GM19351 (cell line): ENCODE measurements at regions not wholly inside any gene's neighbourhood (a gene's known extent, or its start where the extent isn't known, plus 50 kb on each side); places are given as distances from the start of the nearest gene placed in this dataset.
A peak's percentile ranks its signal among the peaks of the same experiment; 100 is the strongest.

ENCODE experiments used
- ATAC-seq: cut with Tn5 transposase; IDR thresholded peaks from one replicate; pipeline ENCODE4 v1.9.1; 2021; ENCODE audit warnings: mild to moderate bottlenecking, moderate library complexity; ENCODE audit not compliant: unreplicated experiment

DNA sequence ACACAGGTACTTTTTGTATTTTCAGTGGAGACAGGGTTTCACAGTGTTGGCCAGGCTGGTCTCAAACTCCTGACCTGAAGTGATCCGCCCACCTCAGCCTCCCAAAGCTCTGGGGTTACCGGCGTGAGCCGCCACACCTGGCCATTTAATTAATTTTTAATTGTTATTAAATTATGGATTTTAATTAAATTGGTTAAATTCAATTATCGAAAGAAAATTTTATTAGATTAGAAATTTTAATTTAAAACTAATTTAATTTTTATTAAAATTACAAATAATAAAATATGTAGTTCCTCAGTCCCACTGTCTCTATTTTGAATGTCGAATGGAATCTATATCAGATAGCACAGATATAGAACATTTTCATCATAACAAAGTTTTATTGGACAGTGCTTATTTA lies 416.5 kb downstream of the GABRG2 start:
- ATAC-seq = no peak

DNA sequence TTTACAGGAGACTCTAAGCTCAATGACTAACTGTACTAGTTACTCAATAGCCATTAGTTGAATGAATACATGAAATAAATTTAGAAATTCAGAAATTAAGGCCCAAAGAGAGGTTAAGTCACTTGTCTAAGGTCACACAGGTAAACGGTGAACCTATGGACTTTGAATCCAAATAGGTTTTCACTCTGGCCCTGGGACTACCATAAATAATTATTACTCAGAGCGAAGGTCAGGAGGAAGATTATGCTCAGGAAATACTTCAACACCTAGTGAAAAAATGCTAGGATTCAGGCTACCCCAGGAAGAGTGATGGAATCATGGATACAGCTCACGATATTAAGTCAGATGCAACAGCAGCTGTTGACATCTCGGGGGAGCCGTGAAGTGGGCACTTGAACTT lies 417.4 kb downstream of the GABRG2 start:
- ATAC-seq = no peak

DNA sequence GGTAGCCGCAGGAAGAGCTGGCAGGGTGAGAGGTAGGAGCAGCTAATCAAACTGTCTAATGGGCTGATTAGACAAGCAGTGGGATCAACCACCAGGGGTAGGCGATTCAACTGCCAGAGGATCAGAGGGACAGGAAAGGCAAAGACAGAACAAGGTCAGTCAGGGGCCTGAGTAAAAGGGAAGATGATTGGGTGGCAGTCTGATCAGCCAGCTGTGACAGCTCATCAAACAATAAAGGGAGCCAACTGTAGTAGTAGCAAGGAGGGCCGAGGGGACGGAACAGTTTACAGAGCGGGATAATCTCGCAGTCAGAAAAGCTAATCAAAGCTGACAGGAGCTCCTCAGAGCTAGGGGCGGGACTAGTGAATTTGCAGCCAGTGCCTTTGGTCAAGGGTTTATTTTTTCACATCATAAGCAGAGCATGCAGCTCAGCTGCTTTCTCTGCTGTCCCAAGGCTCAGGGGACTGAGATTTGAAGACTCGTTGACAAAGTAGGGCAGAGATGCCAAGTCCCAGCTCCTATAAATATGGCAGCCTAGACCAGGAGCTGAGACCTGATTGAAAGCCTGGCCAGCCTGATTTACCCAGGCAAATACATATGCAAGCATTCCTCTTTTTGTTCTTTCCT lies 418.2 kb downstream of the GABRG2 start:
- ATAC-seq = no peak

DNA sequence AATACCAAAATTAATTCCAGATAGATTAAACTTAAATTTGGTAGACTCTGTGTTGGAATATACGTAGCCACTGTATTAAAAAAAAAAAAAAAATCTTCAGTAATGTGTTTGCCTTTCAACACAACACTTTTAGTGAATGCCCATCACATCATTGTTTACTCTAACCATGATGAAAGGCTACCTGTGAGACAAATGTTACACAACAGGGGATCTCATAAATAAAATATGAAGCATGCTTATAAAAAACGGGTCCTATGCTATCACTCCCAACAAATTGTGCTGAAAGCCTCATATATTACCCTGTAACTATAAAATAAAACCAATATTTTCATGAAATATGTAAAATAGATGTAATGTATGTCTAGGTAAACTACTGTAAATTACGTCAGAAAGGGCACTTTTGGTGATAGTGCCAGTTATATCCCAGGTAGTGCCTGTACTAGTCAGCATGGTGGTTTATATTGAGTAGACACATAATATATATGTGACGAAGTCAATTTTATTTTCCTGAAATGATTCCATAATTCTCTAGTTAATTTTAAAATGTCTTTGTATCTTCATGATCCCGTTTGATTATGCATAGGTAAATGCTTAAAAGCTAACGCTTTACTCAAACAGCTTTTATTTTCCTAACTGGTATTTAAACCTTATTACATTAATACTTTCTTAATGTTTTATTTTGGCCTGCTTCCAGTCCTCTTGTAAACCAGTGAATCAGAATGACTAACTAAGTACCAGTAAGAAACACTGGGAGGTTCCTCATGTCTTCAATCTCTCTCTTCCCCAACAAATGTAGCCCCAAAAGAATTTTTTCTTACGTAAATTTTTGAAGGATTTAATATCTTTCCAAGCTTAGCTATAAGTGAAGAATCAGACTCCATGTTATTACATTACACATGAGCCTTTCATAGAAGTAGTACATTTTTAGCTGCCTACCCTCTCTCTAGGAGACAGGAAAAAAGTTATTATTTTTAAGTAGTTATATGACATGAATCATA lies 420.3 kb downstream of the GABRG2 start:
- no peak for ATAC-seq

DNA sequence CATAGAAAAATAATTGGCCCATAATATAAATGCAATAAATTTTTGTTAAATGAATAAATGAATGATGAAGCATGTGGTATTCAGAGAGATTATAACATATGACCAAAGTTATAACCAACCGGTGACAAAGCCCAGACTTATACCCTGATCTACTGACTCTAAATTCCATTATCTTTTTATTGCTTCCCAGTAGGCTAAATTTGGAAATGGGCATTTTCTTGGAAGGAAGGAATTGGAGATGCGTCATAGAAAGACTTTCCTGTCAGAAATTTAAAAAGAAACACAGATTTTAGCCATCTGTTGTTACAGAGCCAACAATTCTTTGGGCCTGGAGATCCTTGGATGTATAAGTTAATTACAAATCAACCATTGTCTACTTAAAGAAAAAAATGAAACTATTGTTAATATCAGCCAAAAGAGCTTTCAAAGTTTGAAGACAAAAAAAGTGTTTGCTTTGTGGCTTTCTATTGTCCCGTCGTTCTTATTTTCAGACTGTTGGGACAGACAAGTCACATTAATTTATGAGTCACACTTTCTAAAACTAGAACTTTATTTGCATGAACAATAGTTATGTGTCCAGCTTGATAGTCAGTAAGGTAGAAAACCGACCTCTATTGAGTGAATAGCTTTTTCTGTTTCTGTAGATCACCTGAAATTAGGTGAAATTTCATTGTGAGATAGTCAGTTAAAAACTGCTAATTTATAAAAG lies 428.7 kb downstream of the GABRG2 start:
- ATAC-seq = no peak

DNA sequence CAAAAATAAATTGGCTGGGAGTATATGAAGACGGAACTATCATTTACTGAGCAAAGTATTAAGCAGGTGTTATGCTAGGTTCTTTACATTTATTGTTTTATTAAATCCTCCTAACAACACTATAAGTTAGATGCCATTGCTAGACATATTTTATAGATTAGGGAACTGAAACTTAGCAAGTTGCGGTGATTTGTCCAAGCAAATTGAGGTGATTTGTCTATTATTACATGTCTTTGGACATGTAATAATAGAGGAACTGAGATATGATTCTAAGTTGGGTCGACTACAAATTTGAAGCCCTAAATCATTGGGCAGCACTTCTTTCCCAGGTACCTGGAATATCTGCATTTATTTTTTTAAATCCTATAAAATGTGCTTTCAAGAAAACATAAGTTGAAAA lies 429.9 kb downstream of the GABRG2 start:
- ATAC-seq = no peak

DNA sequence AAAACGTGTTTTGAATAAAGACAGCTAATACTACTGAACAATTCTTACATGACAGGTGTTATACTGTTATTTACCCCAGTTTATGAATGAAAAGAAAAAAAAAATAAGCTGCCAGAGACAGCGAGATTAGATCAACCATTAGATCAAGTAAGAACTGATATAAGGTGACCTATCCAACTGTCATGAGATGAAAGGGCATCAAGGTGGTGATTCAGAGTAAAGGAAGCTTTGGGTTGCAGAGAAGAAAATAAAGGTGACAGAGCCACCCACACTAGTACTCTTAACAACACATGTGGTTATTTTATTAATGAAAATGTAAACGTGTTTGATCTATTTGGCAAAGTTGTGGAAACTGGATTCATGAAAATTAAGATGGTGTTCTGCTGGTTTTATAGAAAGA lies 435.2 kb downstream of the GABRG2 start:
- no peak for ATAC-seq

DNA sequence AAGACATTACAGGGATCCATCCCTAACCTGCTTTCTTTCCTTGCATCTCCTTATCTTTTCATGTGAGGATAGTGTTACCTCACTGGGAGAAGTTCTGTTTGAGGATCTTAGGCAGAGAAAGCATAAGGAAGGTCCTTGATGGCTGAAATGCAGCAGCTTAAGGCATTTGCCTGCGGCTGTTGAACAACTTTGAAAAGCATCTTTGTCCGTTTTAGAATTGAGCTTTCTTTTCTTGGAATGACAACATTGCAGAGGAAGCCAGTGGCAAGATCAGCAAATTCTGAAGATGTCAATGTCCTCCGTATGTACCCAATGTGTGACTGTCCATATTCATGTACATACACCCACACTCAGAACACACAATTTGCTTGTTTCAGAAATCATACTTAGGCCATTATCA lies 436.2 kb downstream of the GABRG2 start:
- no peak for ATAC-seq

DNA sequence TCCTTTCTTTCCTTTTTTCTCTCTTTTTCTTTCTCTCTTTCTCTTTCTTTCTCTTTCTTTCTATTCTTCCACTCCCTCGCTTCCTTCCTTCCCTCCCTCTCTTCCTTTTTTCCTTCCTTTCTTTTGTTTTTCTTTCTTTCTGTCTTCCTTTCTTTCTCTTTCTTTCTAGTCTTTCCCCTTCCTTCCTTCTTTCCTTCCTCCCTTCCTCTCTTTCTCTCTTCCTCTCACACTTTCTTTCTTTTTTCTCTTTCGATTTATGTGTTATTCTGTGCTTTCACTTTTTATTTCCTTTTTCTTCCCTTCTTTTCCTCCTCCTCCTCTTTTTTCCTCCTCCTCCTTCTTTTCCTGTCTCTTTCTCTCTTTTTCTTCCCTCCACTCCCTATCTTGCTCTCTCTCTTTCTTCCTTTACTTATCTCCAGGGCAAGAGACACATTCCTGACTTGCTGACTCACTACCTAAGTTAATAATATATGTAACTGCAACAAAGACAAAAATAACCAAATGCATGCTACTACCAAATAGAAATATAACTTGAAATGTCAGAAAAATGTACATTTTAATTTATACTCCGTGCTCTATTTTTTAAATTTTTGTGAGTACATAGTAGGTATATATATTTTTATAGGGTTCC lies 445.5 kb downstream of the GABRG2 start:
- no peak for ATAC-seq

DNA sequence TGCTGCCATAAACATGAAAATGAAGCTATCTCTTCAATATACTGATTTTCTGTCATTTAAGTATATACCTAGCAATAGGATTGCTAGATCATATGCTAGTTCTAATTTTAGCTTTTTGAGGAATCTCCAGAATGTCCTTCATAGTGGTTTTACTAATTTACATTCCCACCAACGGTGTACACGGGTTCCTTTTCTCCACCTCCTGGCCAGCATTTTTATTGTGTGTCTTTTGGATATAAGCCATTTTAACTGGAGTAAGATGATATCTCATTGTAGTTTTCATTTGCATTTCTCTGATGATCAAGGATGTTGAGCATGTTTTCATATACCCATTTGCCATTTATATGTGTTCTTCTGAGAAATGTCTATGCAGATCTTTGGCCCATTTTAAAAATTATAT lies 446.5 kb downstream of the GABRG2 start:
- no peak for ATAC-seq

DNA sequence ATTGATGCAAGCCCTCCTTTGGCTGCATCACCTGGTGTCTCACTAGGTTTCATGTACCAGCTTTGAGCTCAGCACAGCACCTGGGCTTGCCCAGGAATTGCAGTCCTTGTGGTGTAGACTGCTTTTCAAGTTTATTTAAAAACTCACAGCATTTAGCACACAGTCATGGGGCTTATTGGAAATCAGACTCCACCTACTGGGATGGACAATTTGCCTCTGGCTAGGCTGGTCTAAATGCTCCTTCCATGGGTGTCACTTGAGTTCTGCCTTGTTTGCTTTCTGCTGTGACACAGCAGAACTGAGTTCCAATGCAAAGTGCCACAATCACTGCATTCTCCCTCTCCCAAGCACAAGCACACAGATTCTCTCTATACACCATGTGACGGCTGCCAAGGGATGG lies 453.3 kb downstream of the GABRG2 start:
- no peak for ATAC-seq

DNA sequence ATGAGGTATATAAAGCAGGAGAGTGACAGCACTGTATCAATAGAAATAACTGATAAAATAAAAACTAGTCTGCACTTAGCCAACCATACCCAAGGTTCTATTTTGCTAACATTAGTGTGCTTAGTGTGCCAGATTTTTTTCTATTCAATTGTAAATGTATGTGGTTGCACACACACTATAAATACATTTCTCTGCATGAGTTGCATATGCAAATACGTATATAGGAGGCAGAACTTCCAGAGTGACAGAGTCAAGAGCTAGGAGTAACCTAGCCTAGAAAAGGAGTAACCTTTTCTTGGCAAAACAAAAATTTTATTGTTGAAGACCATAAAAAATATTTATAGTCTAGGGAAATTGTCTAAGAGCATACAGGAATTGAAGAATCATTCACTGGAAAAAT lies 461.6 kb downstream of the GABRG2 start:
- ATAC-seq = no peak

DNA sequence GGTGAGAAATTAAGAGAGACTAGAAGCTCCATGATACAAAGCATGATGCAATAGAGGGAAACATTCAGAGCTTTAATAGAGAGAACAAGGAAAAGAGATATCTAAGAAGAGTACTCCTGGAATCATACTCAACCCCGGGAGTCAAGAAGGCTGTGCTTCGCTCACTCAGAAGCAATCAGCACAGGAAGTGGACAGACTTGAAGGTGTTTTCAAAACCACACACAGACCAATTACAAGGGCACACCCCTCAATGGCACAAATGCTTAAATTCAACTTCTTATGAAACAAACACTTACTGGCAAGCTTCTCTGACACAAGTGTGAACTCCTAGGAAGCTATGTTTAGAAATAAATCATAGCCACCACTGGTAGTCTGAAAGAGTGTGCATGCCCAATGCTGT lies 462.3 kb downstream of the GABRG2 start:
- no peak for ATAC-seq

DNA sequence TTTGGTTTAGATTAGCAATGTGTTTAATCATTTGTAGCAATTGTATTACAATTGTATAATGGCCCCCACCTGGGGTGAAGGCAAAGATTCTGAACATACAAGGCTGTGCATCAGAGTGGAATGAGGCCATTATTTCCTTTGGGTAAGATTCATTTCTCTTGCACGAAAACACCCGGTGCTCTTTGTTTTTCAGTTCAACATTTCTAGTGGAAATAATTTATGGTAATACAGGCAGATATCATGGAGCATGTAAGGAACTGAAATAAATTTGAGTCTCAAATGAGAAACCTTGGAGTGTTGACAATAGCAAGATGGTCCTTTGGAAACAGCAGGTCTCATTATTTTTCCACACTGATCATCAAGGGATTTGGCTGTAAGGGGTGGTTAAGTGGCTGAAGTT lies 475.9 kb downstream of the GABRG2 start:
- ATAC-seq = no peak

DNA sequence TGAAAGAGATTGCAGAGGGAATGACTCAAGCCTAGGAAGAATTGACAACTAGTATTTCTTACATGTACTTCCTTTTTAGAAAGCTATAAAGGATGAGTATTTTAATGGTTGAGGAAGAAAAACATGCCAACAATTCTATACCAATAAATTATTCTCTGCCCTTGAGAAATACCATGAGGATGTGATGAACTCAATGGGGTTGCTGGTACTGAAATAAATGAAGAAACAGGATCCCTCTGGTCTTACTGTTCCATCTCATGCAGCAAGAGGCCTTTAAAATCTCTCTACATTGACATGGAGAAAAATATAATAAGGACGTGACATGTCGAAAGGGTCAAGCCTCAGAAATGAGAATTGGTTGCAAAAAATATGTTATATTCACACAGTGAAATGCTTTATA lies 477.3 kb downstream of the GABRG2 start:
- no peak for ATAC-seq

DNA sequence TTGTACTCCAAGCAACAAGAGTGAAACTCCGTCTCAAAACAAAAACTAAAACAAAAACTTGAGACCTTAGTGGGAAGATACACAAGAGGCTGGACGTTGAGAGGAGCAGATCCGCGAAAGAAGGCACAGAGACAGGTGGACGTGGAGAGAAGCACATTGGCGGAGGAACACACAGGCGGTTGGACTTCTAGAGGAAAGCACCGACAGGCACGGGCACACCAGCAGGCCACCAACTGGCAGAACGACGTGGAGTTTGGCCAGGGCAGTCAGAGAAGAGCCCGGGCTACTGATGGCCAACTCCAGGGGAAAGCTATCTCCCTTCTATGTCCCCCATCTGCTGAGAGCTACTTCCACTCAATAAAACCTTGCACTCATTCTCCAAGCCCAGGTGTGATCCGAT lies 482.7 kb downstream of the GABRG2 start:
- no peak for ATAC-seq

DNA sequence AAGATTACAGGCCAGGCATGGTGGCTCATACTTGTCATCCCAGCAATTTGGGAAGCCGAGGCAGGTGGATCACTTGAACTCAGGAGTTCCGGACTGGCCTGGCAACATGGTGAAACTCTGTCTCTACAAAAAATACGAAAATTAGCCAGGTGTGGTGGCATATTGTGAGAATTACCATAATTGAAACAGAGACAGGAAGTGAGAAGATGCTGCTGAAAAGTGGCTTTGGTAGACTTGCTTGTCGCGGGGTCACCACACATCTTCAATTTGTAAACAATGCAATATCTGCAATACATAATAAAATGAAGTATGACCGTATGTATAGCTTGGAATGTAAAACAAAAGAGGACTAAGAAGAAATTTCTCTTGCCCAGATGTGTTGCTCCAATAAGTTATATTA lies 490.5 kb downstream of the GABRG2 start:
- no peak for ATAC-seq

DNA sequence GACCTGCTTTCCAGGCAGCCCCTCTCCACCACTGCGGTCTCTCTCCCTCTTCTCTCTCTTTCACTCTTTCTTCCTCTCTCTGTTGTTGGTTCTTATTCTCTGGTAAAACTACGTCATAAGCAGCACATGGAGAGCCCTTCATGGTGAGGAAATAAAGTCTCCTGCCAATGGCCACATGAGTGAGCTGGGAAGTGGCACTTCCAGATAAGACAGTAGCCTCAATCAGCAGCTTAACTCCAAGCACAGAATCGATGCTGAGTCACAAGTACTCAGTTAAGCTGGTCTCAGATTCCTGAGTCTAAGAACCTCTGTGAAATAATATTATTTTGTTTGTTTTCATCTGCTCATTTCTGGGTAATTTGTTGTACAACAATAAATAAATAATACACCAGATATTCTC lies 500.1 kb downstream of the GABRG2 start:
- ATAC-seq = no peak

DNA sequence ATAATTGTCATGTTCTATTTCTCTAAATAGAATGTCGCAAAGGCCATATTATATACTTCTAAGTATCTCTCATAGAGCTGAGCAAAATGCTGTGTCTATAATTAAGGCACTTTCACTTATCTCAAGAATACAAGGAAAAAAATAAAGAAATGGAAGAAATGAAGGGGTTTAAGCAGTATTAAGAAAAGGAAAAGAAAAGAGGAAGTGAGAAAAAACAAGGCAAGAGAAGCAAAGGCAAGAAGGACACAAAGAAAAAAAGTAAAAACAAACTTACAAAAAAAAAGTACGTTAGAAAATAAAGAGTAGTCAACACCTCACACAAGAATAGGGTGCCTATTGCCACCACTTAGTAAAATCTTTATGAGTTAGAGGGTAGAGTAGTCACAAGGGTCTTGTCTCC lies 506.2 kb downstream of the GABRG2 start:
- ATAC-seq = no peak

DNA sequence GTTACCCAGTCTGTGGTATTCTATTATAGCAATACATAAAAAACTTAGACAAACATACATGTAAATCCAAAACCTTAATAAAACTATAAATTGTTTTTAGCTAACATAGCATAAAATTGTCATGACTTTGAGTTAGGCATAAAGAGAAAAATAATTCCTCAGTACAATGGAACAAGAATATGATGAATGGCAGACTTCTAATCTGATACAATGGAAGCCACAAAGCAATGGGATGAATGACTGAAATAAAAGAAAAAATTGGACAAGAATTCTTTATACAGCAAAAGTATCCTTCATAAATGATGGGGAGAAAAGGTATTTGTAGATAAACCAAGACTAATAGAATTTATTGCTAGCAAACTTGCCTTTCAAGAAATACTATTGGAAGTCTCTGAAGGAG lies 524.2 kb downstream of the GABRG2 start:
- ATAC-seq = no peak

DNA sequence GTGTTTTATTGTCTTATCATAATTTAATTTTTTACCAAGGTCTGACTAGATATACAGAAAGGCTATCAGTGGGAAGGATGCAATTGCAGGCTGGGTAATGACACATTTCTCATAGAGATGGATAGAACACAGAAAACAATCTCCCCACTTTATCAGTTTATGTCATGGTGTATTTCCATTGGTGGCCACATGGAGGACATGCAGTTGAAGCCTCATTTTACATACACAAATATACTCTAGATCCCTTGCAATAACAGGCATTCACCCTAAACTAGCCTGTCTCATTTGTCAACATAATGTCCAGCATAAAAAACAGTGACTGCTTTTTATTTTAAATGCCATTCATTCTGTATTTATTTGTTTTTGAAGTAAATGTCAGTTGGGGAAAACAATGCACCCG lies 526.3 kb downstream of the GABRG2 start:
- peak; percentile 85 for ATAC-seq
